ENCODE measurements at regions not wholly inside any gene's neighbourhood (a gene's known extent, or its start where the extent isn't known, plus 50 kb on each side); places are given as distances from the start of the nearest gene placed in this dataset.
"Not testable (repeated sequence)": the region's sequence is repeated elsewhere in the genome, so short reads cannot be mapped to it uniquely, and the experiment has no call there.

- no peak for DNase-seq
Observed at GRCh38 chr14:38556252-38556651, 300.4 kb upstream of the CLEC14A start.

- DNase-seq: no peak
Observed at GRCh38 chr14:38554026-38554425, 298.1 kb upstream of the CLEC14A start.

GRCh38 chr14:38553586-38553985 lies 297.7 kb upstream of the CLEC14A start:
- no peak for DNase-seq

- DNase-seq: no peak
Observed at GRCh38 chr14:38549564-38549963, 293.7 kb upstream of the CLEC14A start.

DNA sequence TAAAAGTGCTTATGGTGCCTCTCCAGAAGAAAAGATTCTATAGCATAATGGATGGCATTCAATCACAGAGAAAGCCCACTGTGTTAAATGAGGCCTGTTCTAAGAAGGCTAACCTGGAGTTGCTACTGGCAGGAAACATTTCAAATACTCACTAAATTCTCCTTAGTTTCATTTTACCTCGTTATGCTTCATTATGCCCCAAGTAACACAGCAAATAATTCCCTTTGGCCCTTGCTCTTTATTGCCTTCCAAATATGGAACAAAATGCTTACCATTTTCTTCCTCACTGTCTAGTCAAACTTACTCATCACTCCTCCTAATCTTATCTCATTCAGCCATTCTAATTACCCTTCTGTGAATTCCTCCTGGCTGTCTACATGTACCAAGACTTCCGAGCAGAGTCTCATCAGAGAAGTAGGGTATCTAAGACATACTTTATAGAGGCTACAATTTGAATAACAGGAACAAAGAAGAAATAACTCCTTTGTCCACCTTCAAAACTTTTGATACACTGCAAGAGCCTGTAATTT lies 292.1 kb upstream of the CLEC14A start:
- no peak for DNase-seq

DNA sequence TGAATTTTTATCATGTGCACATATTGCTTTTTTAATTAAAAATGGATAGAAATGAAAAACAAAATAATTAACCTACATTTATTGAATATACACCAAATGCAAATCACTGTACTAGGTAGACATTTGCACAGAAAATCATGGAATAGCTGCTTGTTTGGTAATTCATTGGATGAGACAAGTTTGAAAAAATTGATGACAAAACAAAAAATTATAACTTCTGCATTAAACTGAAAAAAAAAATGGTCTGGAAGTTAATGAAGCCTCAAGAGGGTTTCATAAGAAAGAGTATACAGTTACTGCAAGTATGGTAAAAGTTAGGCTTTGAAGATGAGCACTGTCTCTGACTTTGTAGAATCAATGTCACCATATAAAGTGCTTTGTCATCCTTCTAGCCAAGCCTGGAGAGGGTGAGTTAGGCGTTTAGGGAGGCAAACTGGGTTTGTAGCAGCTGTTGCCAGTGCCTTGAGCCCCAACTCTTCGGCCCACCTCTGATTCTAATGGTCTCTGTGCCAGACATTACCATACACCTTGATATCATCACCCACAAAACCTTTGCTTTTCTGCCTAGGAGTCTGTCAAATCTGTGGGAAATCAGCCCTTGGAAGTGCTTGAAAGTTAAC lies 291.1 kb upstream of the CLEC14A start:
- DNase-seq: no peak

- DNase-seq: no peak
Observed at GRCh38 chr14:38544776-38545175, 288.9 kb upstream of the CLEC14A start.

GRCh38 chr14:38543851-38544250 lies 288.0 kb upstream of the CLEC14A start:
- DNase-seq: not testable (repeated sequence)

- DNase-seq: not testable (repeated sequence)
Observed at GRCh38 chr14:38538053-38538452, 282.2 kb upstream of the CLEC14A start.

DNA sequence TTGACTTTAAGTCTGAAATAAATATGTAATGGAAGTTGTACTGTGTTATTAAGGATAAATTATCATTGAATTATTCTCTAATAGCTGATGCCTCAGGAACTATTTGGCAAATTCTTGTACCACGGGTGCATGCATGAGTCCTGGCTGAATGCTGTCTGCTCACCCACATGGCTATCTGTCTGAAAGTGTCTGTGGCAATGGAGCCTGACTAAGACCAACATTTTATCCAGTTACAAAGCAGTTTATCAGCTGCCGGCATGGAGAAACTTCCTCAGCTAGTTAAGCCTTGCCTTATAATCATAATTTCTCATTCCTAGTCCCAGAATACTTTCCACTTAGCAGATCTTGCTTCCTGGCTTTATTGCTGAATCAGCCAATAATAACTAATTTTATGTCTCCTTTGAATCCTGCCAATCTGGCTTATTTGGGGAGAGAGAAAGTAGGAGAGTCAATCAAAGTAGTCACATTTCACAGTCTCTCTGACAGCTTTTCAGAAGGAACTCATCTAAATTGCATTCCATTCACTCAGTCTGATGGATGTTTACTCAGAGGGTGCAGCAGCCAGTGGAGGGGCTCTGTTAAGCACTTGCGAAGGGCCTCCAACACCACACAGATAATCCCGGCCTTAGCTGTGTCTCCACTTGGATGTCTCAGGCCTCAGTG lies 280.6 kb upstream of the CLEC14A start:
- DNase-seq: no peak

DNA sequence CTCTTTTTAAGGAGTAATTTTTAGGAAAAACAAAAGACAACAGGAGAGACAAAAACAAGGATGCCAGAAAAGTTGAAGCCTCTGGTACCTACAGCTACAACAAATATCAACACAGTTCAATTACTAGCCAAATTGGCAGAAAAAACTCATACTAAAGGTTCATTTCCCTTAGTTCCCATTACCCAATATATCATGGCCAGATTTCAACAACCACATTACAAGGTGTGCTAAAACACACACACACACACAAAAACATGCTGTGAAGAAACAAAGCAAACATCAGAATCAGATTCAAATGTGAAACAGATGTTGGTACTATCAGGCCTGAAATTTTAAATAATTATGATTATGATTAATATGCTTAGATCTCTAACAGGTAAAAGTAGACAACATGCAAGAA lies 272.7 kb upstream of the CLEC14A start:
- DNase-seq: no peak

DNA sequence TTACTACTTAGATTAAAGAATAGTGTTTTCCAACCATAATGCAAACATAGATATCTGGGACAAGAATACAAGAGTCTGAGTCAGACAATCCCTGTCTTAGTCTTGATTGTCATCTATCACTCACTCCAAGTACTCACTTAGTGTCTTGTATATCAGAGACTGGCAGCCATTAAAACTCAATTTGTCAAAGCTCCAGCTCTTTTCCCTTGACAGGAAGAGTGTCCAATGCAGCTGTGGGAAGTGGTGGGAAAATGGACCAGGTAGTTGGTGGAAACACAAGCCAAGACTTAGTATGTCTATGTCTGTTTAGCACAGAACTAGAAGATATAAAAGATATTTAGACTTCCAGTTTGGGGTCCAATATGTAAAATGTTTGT lies 271.6 kb upstream of the CLEC14A start:
- DNase-seq: no peak

DNA sequence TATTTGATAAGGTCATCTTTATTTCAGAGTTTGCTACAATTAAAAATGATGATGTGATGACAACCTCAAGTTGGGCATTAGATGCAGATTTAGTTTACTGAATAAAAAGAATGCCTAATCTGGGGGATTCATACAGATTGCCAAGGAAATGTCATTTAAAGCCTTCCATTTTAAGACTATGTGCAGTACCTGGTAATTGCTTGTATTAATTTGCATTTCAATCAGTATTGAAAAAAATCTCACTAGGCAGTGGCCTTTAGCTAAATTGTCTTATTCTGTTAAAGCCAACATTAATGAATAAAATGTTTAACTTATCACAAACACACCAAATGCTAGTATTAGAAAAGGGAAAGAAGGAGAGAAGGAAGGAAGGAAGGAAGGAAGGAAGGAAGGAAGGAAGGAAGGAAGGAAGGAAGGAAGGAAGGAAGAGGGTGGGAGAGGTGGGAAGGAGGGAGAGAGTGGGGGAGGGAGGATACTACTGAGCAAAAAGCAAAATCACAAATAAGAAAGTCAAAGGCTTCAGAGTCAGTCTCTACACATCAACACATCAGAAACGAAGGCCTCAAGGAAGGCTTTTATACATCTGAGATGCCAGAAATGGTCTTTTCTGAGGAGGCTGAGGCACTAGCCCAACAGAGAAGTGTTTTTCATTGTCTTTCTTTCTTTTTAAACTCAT lies 271.1 kb upstream of the CLEC14A start:
- no peak for DNase-seq

DNA sequence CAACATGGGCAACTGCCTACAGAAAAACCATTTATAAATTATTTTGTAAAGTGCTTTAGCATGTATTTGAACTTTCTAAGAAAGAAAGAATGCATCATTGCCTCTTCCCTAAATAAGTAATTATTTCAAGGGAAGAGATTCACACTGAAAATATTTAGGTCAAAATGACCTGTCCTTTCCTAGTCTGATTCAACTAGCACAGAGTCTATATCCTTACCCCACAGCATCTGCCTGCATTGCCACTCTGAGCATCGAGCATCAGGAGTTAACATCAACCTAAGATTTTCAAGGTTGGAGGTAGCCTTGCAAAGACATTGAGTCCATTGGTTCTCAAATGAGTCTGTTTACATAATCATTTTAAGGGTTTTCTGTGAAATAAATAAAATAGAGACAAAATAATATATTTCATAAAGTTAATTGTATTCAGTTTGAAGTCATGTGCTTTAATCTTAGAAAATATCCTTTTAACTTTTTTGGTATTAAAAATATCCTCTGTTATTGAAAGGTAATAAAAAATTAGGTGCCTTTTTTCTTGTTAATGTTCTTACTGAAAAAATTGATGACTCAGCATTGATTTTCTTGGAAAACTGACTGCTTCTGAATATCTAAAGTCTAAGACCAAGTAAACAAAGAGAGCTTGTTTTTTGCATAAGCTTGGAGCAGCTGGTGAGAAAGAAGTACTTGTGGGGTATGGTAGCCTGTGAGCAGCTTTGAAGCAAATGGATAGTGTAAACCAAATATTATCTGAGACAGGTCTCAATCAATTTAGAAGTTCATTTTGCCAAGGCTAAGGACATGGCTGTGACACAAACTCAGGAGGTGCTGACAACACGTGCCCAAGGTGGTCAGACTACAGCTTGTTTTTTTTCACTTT lies 269.0 kb upstream of the CLEC14A start:
- no peak for DNase-seq

DNA sequence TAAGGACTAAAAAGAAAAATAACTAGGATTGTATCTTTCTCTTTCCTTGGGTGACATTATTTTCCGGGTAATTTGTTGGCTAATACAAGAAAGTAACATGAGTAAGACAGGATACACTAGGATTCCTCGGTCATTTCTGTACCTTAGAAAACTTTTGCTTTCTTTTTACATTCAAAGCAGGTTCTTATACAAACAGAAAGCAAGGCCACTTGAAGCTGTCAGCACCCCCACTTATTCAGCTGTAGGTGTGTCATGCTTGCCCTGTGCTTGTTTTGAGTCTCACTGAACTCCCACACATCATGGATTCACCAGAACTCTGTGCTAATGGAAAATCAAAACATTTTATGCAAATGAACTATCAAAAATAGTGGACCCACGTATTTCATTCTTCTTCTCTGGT lies 266.8 kb upstream of the CLEC14A start:
- DNase-seq: no peak

DNA sequence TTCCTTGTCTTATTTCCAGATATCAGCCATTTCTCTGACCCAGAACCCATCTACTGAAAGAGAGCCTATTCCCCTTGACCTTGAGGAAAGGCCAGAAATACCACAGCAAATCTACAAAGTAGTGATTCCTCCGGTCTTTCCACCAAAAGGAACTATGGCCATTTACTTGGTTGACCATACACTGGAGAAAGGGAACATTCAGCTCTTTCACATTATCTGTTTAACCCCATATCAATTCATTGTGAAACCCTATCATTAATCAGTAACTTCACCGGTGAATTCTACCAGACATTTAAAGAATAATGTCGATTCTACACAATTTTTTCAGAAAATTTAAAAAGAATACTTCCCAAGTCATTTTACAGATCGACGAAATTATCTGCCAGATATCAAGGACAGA lies 265.7 kb upstream of the CLEC14A start:
- DNase-seq: no peak

DNA sequence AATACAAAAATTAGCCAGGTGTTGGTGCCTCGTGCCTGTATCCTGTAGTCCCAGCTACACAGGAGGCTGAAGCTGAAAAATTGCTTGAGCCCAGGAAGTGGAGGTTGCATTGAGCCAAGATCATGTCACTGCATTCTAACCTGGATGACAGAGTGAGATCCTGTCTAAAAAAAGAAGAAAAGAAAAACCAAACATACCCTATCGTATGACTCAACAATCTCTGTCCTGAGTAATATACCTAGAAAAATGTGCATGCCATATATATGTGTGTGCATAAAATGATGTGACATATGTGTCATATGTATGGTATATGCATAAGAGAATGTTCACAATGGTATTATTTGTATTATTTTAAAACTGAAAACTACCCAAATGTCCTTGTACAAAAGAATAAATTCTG lies 261.5 kb upstream of the CLEC14A start:
- DNase-seq: no peak

- no peak for DNase-seq
Observed at GRCh38 chr14:38512236-38512635, 256.3 kb upstream of the CLEC14A start.

- no peak for DNase-seq
Observed at GRCh38 chr14:38507299-38507698, 251.4 kb upstream of the CLEC14A start.

DNA sequence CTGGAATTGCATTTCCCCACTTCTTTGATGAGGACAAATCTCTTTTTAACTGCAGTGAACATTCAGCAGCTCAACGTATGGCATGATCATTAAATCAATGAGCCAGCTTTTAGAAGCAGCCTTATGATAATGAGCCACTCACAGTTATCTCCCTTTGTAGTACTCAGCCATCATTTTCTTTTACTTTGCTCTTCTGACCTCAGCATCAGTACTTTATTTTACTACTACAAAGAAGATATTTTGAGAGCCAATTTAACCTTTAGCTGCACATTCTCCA lies 250.0 kb upstream of the CLEC14A start:
- DNase-seq: no peak

- no peak for DNase-seq
Observed at GRCh38 chr14:38505221-38505972, 249.5 kb upstream of the CLEC14A start.

DNA sequence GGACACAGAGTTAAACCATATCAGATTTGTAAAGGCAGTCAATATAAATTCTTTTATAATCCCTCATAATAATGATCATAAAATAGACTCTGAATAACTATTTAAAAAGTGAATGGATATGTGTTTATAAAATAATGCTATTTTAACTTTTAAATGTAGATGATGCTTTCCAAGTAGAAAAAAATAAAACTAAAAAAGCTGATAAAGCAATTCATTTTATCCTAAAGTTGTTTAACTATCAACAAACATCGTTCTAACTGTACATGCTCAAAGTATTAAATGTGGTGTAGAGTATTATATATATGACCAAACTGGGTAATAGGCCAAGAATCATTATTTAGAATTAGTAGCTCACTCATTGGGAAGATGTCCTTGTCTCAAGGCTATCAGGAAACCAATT lies 248.3 kb upstream of the CLEC14A start:
- no peak for DNase-seq

DNA sequence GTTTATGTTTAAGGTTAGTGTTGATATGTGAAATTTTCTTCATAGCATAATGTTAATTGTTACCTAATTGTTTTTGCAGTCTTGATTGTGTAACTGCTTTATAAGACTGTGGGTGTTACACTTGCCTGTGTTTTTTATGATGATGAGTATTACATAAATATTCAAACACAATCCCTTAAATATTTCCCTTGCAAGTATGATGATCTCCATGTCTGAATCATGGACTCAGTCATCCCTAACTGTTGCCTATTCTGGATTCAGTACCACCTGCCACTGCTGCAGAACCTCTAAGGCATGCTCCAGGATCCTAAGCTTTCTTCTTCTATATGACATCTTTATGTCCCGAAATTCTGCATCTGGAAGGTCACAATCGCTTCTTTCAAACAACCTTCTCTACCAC lies 246.3 kb upstream of the CLEC14A start:
- DNase-seq: no peak
